SK-N-SH treated with all-trans-retinoic acid at 6 μM for 48 hours (cell line): ENCODE measurements at regions not wholly inside any gene's neighbourhood (a gene's known extent, or its start where the extent isn't known, plus 50 kb on each side); places are given as distances from the start of the nearest gene placed in this dataset.

Experiments
- ATAC-seq: fragments of 200-7000 bp; cut with Tn5 transposase; 3 replicates; pipeline ENCODE4 v1.9.1; 2020; ENCODE audit warnings: mild to moderate bottlenecking, moderate library complexity
- ARNTL ChIP-seq: fragments of 450-650 bp; formaldehyde crosslinking; IDR thresholded peaks from 2 replicates; pipeline ENCODE4 v1.5.0; 2020; ENCODE audit warnings: low read depth, mild to moderate bottlenecking, moderate library complexity, borderline replicate concordance
- CSDC2 ChIP-seq: fragments of 250-450 bp; sonication (Bioruptor Pico); IDR thresholded peaks from 2 replicates; pipeline ENCODE4 v1.5.0; 2020; ENCODE audit warnings: mild to moderate bottlenecking, moderate library complexity
- ESRRG ChIP-seq: fragments of 250-450 bp; sonication (Bioruptor Pico); IDR thresholded peaks from 2 replicates; pipeline ENCODE4 v1.6.1; 2021; ENCODE audit warnings: mild to moderate bottlenecking
- GLIS3 ChIP-seq: fragments of 250-450 bp; sonication (Bioruptor Pico); IDR thresholded peaks from 2 replicates; pipeline ENCODE4 v1.5.0; 2020; ENCODE audit warnings: mild to moderate bottlenecking, moderate library complexity
- ISL1 ChIP-seq: fragments of 250-450 bp; sonication (Bioruptor Pico); IDR thresholded peaks from 2 replicates; pipeline ENCODE4 v2.1.2; 2022; ENCODE audit warnings: mild to moderate bottlenecking, moderate library complexity
- OSR1 ChIP-seq: fragments of 250-450 bp; sonication (Bioruptor Pico); IDR thresholded peaks from 2 replicates; pipeline ENCODE4 v1.8.0; 2022; ENCODE audit warnings: moderate library complexity, mild to moderate bottlenecking, inconsistent platforms
- PPARA ChIP-seq: fragments of 250-450 bp; sonication (Bioruptor Pico); IDR thresholded peaks from 2 replicates; pipeline ENCODE4 v1.5.0; 2020; ENCODE audit warnings: mild to moderate bottlenecking, borderline replicate concordance
- RARB ChIP-seq: fragments of 250-450 bp; sonication (Bioruptor Pico); IDR thresholded peaks from 2 replicates; pipeline ENCODE4 v1.8.0; 2021; ENCODE audit warnings: mild to moderate bottlenecking, moderate library complexity
- SNAI2 ChIP-seq: fragments of 250-450 bp; sonication (Bioruptor Pico); IDR thresholded peaks from 2 replicates; pipeline ENCODE4 v1.5.0; 2020; ENCODE audit warnings: mild to moderate bottlenecking, moderate library complexity
- TCF4 ChIP-seq: fragments of 250-450 bp; sonication (Bioruptor Pico); IDR thresholded peaks from 2 replicates; pipeline ENCODE4 v1.8.0; 2021; ENCODE audit warnings: mild to moderate bottlenecking, moderate library complexity, borderline replicate concordance
- TOX ChIP-seq: fragments of 250-450 bp; sonication (Bioruptor Pico); IDR thresholded peaks from 2 replicates; pipeline ENCODE4 v1.8.0; 2021; ENCODE audit warnings: mild to moderate bottlenecking, moderate library complexity, borderline replicate concordance
- ZC3H10 ChIP-seq: fragments of 250-450 bp; sonication (Bioruptor Pico); IDR thresholded peaks from 2 replicates; pipeline ENCODE4 v1.5.1; 2021; ENCODE audit warnings: mild to moderate bottlenecking, moderate library complexity
- ZFP3 ChIP-seq: fragments of 250-450 bp; sonication (Bioruptor Pico); IDR thresholded peaks from 2 replicates; pipeline ENCODE4 v1.5.0; 2020; ENCODE audit warnings: mild to moderate bottlenecking, moderate library complexity
- ZFP30 ChIP-seq: fragments of 450-650 bp; formaldehyde crosslinking; IDR thresholded peaks from 2 replicates; pipeline ENCODE4 v1.5.0; 2022; ENCODE audit warnings: mild to moderate bottlenecking, moderate library complexity
- ZNF565 ChIP-seq: fragments of 450-650 bp; formaldehyde crosslinking; conservative IDR thresholded peaks from 2 replicates; pipeline ENCODE4 v1.5.0; 2020; ENCODE audit warnings: low read depth, mild to moderate bottlenecking, moderate library complexity
- ZNF8 ChIP-seq: fragments of 450-650 bp; formaldehyde crosslinking; IDR thresholded peaks from 2 replicates; pipeline ENCODE4 v1.5.0; 2020; ENCODE audit warnings: mild to moderate bottlenecking, moderate library complexity
- TF ChIP-seq, protein P1 (sequence below): fragments of 250-450 bp; sonication (Bioruptor Pico); IDR thresholded peaks from 2 replicates; pipeline ENCODE4 v1.5.0; 2020; ENCODE audit warnings: mild to moderate bottlenecking, moderate library complexity
- TF ChIP-seq, protein P2 (sequence below): fragments of 250-450 bp; sonication (Bioruptor Pico); IDR thresholded peaks from 2 replicates; pipeline ENCODE4 v1.8.0; 2020; ENCODE audit warnings: mild to moderate bottlenecking, moderate library complexity, borderline replicate concordance
- TF ChIP-seq, protein P3 (sequence below): fragments of 250-450 bp; sonication (Bioruptor Pico); IDR thresholded peaks from 2 replicates; pipeline ENCODE4 v1.8.0; 2021; ENCODE audit warnings: low read depth, mild to moderate bottlenecking, moderate library complexity, borderline replicate concordance
- TF ChIP-seq, protein P4 (sequence below): fragments of 250-450 bp; sonication (Bioruptor Pico); IDR thresholded peaks from 2 replicates; pipeline ENCODE4 v1.5.1; 2020; ENCODE audit warnings: low read depth, mild to moderate bottlenecking, moderate library complexity
- TF ChIP-seq, protein P5 (sequence below): fragments of 250-450 bp; sonication (Bioruptor Pico); IDR thresholded peaks from 2 replicates; pipeline ENCODE4 v1.5.1; 2021; ENCODE audit warnings: mild to moderate bottlenecking, moderate library complexity

DNA sequence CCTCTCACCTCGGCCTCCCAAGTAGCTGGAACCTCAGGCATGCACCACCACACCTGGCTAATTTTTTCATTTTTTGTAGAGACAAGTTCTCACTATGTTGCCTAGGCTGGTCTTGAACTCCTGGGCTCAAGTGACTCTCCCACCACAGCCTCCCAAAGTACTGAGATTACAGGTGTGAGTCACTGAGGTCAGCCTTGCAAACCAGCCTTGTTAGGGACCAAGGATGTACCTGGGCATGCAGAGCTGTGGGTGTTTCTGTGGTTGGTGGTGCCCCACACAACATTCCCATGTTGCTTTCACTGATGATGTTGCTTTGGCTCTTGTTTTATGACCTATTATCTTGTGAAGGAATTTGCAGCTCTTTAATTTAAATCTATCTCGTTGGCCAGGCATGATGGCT is 54.8 kb downstream of the OTUD1 start:
- ATAC-seq, result no peak
- TF ChIP-seq ZC3H10 (CRISPR knock-in tag), result no peak

DNA sequence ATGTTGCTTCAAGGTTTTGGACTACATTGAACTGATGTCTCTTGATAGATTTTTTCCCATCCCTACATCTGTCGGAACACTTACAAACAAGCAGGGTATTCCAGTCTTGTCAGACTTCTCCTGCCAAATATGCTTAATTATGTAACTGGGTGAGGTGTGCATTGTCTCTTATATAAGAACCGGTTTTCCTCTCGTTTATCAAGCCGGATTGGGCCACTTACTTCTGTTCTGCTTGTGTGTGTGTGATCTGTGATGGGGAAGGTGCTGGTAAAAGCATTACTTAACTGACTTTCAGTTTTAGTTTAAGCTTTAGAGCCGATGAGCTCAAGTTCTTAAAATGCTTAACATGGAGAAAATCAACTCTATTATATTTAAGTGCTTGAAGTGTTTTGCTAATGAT is 57.9 kb downstream of the OTUD1 start:
- TF ChIP-seq PPARA (no peak), ISL1 (CRISPR knock-in tag) (no peak), OSR1 (no peak), GLIS3 (CRISPR knock-in tag) (no peak), ESRRG (no peak), ZNF565 (CRISPR knock-in tag) (no peak), CSDC2 (no peak), ARNTL (CRISPR knock-in tag) (no peak), ZC3H10 (CRISPR knock-in tag) (no peak), RARB (CRISPR knock-in tag) (no peak), ZNF8 (CRISPR knock-in tag) (no peak), ZFP30 (CRISPR knock-in tag) (no peak), TCF4 (no peak), SNAI2 (CRISPR knock-in tag) (no peak)
- TF ChIP-seq, protein P1, sequence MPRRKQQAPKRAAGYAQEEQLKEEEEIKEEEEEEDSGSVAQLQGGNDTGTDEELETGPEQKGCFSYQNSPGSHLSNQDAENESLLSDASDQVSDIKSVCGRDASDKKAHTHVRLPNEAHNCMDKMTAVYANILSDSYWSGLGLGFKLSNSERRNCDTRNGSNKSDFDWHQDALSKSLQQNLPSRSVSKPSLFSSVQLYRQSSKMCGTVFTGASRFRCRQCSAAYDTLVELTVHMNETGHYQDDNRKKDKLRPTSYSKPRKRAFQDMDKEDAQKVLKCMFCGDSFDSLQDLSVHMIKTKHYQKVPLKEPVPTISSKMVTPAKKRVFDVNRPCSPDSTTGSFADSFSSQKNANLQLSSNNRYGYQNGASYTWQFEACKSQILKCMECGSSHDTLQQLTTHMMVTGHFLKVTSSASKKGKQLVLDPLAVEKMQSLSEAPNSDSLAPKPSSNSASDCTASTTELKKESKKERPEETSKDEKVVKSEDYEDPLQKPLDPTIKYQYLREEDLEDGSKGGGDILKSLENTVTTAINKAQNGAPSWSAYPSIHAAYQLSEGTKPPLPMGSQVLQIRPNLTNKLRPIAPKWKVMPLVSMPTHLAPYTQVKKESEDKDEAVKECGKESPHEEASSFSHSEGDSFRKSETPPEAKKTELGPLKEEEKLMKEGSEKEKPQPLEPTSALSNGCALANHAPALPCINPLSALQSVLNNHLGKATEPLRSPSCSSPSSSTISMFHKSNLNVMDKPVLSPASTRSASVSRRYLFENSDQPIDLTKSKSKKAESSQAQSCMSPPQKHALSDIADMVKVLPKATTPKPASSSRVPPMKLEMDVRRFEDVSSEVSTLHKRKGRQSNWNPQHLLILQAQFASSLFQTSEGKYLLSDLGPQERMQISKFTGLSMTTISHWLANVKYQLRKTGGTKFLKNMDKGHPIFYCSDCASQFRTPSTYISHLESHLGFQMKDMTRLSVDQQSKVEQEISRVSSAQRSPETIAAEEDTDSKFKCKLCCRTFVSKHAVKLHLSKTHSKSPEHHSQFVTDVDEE (CRISPR knock-in tag), result no peak
- TF ChIP-seq, protein P2, sequence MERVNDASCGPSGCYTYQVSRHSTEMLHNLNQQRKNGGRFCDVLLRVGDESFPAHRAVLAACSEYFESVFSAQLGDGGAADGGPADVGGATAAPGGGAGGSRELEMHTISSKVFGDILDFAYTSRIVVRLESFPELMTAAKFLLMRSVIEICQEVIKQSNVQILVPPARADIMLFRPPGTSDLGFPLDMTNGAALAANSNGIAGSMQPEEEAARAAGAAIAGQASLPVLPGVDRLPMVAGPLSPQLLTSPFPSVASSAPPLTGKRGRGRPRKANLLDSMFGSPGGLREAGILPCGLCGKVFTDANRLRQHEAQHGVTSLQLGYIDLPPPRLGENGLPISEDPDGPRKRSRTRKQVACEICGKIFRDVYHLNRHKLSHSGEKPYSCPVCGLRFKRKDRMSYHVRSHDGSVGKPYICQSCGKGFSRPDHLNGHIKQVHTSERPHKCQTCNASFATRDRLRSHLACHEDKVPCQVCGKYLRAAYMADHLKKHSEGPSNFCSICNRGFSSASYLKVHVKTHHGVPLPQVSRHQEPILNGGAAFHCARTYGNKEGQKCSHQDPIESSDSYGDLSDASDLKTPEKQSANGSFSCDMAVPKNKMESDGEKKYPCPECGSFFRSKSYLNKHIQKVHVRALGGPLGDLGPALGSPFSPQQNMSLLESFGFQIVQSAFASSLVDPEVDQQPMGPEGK (CRISPR knock-in tag), result no peak
- TF ChIP-seq, protein P3, sequence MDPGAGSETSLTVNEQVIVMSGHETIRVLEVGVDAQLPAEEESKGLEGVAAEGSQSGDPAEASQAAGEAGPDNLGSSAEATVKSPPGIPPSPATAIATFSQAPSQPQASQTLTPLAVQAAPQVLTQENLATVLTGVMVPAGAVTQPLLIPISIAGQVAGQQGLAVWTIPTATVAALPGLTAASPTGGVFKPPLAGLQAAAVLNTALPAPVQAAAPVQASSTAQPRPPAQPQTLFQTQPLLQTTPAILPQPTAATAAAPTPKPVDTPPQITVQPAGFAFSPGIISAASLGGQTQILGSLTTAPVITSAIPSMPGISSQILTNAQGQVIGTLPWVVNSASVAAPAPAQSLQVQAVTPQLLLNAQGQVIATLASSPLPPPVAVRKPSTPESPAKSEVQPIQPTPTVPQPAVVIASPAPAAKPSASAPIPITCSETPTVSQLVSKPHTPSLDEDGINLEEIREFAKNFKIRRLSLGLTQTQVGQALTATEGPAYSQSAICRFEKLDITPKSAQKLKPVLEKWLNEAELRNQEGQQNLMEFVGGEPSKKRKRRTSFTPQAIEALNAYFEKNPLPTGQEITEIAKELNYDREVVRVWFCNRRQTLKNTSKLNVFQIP (CRISPR knock-in tag), result no peak
- TF ChIP-seq, protein P4, sequence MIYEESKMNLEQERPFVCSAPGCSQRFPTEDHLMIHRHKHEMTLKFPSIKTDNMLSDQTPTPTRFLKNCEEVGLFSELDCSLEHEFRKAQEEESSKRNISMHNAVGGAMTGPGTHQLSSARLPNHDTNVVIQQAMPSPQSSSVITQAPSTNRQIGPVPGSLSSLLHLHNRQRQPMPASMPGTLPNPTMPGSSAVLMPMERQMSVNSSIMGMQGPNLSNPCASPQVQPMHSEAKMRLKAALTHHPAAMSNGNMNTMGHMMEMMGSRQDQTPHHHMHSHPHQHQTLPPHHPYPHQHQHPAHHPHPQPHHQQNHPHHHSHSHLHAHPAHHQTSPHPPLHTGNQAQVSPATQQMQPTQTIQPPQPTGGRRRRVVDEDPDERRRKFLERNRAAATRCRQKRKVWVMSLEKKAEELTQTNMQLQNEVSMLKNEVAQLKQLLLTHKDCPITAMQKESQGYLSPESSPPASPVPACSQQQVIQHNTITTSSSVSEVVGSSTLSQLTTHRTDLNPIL, result no peak
- ATAC-seq, result no peak

DNA sequence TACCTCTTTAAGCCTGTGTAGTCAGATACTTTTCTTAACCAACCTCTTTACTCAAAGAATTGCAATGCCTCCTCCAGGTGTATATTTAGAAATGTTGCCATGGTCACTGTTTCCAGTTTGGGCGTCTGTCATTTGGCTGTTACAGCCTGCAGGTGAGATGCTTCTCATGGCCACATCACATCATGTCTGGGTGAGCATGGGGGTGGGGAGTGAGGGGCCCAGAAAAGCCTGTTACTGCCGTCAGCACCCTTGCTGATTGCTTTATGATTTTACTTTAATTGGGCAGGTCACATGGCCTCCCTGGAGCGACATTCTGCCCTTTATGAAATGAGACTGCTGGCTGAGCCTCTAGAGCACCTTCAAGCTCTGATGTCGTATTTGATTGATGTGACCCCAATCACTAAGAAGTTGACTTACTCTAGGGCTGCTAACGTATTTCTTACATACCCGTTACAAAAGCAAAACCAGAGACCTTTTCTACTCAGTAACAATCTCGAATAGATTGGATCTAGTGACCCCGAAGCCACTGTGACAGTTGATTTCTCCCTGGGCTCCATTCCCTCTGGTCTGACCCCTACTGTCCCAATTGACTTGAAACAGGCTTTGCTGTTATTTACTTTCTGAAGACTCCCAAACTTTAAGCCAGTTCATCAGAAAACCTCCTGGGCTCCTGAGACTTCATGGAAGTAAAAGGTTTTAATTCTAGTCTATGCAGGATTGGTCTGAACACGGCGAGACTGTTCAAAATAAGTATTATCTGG is 60.7 kb downstream of the OTUD1 start:
- TF ChIP-seq ZFP3 (CRISPR knock-in tag), result no peak
- no peak for TF ChIP-seq ZC3H10 (CRISPR knock-in tag)
- TF ChIP-seq ZNF565 (CRISPR knock-in tag), result no peak
- TF ChIP-seq, protein P5, sequence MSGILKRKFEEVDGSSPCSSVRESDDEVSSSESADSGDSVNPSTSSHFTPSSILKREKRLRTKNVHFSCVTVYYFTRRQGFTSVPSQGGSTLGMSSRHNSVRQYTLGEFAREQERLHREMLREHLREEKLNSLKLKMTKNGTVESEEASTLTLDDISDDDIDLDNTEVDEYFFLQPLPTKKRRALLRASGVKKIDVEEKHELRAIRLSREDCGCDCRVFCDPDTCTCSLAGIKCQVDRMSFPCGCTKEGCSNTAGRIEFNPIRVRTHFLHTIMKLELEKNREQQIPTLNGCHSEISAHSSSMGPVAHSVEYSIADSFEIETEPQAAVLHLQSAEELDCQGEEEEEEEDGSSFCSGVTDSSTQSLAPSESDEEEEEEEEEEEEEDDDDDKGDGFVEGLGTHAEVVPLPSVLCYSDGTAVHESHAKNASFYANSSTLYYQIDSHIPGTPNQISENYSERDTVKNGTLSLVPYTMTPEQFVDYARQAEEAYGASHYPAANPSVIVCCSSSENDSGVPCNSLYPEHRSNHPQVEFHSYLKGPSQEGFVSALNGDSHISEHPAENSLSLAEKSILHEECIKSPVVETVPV (CRISPR knock-in tag), result no peak
- TF ChIP-seq TOX (CRISPR knock-in tag), result no peak
- TF ChIP-seq ZFP30 (CRISPR knock-in tag), result no peak
- TF ChIP-seq, protein P1 (CRISPR knock-in tag), result no peak
- TF ChIP-seq ARNTL (CRISPR knock-in tag), result no peak
- TF ChIP-seq SNAI2 (CRISPR knock-in tag), result no peak
- TF ChIP-seq, protein P4, result no peak
- TF ChIP-seq, protein P3 (CRISPR knock-in tag), result no peak
- no peak for TF ChIP-seq ISL1 (CRISPR knock-in tag)
- TF ChIP-seq OSR1, result no peak
- ATAC-seq, result no peak
